ENCODE measurements at regions not wholly inside any gene's neighbourhood (a gene's known extent, or its start where the extent isn't known, plus 50 kb on each side); places are given as distances from the start of the nearest gene placed in this dataset.

- no peak for DNase-seq
These were observed 707.8 kb upstream of the LMCD1 start for GRCh38 chr3:7793786-7794185.

DNA sequence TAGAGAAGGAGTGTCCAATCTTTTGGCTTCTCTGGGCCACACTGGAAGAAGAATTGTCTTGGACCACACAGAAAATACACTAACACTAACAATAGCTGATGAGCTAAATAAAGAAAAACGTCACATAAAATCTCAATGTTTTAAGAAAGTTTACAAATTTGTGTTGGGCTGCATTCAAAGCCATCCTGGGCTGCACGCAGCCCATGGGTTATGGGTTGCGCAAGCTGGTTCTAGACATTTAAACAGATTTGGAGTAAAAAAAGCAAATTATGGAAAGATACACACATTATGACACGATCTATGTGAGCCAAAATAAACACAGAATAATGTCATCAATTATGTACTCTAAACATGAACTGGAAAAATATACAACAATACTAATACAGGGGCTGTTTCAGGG, 703.3 kb upstream of the LMCD1 start:
- DNase-seq = no peak

DNA sequence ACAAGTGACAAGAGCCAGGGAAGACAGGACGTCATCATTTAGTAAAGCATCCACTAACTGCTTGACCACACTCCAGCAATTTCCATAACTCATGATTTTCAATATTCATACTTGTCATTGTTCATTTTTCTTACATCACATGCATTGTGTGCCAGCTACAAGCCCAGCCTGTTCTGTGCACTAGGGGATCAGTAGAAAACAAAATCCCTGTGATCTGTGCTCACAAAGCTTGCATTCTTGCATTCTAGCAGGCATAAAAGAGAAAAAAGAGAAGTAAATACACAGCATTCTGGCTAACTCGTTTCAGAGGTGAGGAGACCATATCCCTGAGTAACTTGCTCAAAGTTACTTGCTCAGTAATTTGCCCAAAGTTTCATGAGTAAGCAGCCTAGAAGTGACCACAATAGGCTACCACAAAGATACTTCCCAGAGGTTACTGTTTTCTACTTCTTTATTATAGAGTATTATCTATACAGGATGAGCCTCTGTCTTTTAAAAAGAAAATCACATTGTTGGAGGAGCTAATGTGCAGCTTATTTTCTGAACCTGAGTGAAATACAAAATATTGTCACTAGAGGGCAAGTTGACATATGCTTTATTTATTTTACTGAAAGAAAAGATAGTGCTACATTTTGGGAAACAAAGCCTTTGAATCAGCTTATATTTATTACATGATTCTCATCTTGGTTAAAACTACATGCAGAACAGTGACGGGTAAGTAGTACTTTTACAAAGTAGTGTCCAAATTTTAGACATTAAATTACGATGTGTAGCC, 701.4 kb upstream of the LMCD1 start:
- DNase-seq = no peak

DNA sequence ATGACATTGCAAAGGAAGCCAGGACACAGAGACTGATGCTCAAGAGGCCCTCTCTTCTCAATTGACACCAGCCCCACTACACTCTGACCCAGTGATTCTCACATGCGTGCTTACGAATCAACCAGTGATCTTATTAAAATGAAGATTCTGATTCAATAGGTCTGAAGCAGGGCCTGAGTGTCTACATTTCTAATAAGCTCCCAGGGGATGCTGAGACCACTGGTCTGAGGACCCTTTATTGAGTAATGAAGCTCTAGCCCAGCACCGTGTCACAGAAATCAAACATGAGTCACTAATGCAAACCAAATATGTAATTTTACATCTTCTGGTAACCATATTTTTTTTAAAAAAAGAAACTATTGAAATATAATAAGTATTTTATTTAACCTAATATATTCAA, 689.1 kb upstream of the LMCD1 start:
- no peak for DNase-seq

DNA sequence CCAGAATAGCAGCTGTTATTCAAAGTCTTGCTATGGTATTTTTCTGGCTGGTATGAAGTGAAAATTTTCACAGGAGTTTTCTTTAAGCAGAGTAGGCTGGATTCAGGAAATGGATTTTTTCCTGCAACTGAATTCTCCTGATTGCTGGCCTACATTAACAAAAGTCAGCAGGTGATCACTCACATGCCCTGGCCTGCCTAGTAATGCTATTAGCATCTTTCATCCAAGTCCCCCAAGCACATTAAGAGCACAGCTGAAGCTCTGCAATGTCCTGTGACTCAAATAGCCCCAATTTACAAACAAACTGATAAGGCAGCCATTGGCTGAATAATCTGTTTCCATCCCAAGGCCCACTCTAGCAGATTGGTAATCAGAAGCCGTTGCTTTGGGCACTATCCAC, 688.3 kb upstream of the LMCD1 start:
- DNase-seq = no peak

DNA sequence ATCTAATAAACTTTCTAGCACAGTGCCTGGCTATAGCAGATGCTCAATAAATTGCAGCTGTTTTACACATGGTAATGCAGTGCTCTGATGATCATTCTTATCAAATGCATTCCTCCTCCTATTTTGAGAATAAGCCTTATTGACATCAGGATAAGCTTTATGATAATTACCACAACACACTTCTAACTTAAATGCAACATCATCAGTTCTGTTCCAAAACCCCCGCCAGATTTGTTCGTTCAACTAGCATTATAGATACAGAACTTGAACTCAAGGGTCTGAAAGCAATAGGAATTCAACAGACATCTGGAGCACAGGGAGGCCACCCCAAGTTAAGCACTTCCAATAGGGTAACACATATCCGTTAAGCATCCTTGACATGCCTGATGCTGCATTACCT, 684.4 kb upstream of the LMCD1 start:
- DNase-seq = no peak

DNA sequence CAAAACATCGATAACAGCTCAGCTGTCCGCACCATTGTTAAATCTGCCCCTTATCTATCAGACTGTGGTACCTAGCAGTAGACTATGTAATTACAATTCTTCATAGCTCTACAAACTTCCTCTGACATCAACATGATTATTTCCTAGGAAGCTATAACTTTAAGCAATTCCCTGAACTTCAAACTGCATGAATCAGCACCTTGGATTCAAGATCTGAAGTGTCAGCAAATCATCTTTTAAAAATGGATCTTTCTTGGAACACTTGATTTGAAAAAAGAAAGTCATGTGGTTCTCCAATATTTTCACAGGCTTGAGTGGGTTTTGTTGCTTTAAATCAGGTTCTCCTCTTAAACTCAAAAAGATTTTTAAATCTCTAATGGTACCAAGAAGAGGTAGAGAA, 680.7 kb upstream of the LMCD1 start:
- no peak for DNase-seq

DNA sequence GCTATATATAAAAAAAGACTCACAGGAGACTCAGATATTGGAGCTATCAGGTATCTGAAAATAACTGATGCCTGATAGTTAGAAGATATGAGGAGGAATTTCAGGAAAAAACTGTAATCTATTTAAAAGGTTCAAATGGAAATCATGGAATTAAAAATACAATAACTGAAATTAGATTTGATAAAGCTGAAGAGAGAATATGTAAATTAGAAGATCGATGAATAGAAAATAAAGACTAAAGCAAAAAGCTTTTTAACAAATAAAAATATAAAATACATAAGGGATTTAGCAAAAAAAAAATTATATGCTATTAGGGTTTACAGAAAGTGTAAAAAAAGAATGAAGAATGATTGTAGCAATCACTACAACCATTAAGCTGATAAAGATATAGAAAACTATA, 679.8 kb upstream of the LMCD1 start:
- no peak for DNase-seq

DNA sequence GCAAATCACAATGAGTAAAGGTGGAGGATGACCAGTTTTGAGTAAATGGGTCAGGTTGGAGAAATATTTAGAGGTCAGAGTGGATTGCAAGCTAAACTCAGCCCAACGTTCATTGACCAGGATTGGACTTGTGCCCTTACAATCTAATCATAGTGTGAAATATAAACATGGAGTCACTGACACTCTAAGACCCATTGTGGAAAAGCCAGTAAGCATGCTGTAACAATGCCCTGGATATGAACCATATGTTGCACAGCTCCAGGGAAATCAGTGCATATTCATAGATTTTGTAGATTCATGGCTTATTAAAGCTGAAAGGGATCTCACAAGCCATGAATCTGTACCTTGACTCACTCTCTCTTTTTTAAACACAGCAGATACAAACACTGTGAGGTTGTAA, 660.2 kb upstream of the LMCD1 start:
- no peak for DNase-seq

GRCh38 chr3:7843441-7843840, 658.2 kb upstream of the LMCD1 start:
- no peak for DNase-seq

DNA sequence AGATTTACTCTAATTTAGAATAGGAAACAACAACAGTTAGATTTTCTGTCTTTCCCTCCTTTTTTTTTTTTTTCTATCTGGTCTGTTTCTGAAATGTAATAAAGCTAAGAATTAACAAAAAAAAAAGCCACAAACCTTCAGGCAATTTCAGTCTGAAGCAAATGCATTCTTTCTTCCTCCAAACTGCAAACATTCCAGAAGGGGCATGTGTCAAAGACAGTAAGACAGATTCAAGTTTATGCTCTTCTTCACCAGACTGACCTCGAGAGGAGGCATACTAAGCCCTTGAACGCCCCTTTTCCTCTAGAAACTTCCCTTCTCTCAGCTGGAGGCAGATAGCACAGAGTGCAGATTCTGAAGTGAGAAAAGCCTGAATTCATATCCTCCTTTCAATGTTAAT, 654.6 kb upstream of the LMCD1 start:
- DNase-seq = no peak

DNA sequence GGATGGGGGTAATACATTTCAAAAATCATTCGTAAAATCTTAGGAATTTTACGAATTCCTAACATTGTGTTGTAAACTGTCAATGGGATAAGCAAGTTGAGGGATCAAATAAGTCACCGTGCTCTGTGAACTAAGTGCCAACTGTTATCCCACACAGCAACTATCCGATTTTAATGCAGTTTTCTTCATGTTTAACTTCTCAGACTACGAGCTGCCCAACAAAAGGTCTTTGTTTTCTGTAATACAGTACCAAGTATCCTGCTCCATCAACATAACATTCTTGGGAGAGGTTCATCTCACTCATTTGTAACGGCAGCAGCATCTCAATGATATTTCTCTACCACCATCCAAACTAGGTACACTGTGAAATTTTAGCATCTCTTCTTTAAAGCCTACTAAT, 654.1 kb upstream of the LMCD1 start:
- no peak for DNase-seq

- no peak for DNase-seq
These were observed 647.4 kb upstream of the LMCD1 start for GRCh38 chr3:7854266-7854665.

DNA sequence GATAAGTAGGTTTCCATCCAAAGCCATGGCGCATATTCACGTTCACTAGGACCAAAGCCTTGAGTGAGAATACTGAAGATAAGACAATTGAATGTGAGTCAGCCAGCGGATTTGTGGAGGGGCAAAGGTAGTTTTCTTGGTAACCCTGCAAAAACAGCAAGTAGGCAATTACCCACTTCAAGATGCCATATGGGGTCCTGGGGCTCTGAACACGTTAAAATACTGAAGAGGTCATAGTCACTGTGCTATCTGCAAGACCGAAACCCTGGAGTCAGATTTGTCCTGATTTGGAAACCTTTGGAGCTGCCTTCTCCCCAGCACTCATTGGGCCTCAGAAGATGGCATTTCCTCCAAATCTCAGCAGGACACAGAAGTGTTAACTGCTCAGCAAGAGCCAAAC, 646.9 kb upstream of the LMCD1 start:
- no peak for DNase-seq

GRCh38 chr3:7865611-7866010, 636.0 kb upstream of the LMCD1 start:
- no peak for DNase-seq

- no peak for DNase-seq
These were observed 634.0 kb upstream of the LMCD1 start for GRCh38 chr3:7867587-7867986.

DNA sequence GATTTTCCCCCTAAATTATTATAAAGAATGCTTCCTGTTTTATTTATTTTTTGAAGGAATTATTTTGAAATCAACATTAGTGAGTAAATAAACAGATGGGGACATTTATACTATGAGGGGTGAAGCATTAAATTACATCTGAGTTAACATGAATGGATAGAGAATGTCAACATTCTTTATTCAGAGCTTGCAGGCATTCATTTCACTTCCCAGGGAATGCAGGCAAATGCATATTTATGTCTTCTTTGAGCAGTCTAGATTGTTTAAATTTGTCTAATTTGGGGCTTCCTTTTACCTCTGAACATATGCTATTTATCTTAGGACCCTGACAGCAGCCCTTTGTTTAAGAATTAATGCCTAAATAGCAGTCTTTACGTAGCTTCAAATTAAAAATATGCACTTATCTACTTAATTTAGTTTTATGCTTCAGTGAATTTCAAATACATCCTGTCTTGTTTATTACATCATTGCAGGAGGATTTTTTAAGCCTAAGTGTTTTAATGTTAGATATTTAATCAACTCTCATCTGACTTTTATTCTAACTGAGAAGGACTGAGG, 630.5 kb upstream of the LMCD1 start:
- no peak for DNase-seq

DNA sequence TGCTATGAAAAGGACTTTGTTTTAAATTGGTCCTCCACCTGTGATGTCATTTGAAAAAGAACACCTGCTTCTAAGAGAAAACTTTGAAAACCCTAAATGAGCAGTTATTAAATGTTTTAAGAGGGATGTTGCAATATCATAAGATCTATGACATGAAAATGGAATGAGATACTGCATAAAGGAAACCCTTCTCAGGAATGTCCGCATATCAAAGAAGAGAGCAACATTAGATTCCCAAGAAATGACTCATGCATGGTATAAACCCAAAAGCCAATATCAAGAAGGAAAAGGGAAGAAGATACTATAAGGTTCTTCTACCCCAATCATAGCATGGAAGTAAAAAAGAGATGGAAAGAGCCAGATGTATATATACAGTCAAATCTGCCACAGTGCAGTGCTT, 627.5 kb upstream of the LMCD1 start:
- DNase-seq = no peak

DNA sequence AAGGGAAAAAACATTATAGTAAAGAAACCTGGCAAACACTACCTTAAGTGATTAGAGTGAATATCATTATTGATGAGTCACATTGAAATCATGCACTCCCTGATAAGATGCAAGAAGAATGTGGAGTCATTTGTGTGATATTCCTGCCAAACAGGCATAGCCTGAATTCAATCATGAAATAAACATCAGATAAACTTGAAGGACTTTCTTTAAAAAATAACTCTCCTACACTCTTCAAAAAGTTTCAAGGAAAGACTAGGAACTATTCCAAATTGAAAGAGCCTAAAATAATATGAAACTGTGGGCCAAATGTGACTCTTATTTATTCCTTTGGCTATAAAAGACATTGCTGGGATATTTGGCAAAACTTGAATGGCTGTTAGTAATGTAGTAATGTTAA, 625.7 kb upstream of the LMCD1 start:
- DNase-seq = no peak

DNA sequence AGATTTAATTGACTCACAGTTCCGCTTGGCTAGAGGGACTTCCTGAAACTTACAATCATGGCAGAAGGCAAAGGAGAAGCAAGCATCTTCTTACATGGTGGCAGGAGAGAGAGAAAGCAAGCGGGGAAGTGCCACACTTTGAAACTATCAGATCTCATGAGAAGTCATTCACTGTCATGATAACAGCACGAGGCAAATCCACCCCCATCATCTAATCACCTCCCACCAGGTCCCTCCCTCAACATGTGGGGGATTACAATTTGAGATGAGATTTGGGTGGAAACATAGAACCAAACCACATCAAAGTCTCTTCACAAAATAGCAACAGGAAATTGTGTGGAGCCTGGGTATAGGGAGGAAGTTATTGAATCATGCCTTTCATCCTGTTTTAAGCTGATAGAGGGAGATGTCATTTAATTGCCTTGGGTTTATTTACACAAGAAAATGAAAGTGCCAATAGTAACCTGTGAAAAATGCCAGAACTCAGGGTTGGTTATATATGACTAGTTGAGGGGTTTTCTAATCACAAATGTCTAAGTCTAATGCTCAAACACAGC, 624.8 kb upstream of the LMCD1 start:
- peak; percentile 23 for DNase-seq

- no peak for DNase-seq
These were observed 624.3 kb upstream of the LMCD1 start for GRCh38 chr3:7877312-7877711.

GRCh38 chr3:7879572-7879971, 622.1 kb upstream of the LMCD1 start:
- no peak for DNase-seq

DNA sequence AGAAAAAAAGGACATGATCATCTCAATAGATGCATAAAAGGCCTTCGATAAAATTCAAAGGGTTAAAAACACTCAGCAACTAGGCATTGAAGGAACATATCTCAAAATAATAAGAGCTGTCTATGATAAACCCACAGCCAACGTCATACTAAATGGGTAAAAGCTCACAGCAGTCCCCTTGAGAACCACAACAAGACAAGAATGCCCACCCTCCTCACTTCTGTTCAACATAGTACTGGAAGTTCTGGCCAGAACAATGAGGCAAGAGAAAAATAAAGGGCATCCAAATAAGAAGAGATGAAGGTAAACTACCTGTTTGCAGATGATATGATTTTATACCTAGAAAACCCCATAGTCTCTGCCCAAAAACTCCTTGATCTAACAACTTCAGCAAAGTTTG, 619.7 kb upstream of the LMCD1 start:
- DNase-seq = no peak

DNA sequence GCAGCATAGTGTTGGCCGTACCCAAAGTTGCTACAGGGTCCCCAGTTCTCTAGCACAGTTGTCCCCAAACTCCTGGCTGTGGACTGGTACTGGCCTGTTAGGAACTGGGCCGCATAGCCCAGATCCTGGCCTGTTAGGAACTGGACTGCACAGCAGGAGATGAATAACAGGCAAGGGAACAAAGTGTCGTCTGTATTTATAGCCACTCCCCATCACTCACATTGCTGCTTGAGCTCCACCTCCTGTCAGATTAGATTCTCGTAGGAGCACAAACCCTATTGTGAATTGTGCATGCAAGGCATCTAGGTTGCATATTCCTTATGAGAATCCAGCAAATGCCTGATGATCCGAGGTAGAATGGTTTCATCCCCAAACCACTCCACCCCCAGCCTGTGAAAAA, 604.0 kb upstream of the LMCD1 start:
- no peak for DNase-seq

- DNase-seq = no peak
These were observed 588.3 kb upstream of the LMCD1 start for GRCh38 chr3:7913283-7913682.

Measured in stimulated activated CD4-positive, alpha-beta T cell treated with anti-CD3 and anti-CD28 coated beads, Interleukin-12 subunit alpha, Interleukin-12 subunit beta, amount 100 ng/mL, for 4 hours (primary cell).